ENCODE measurements at regions not wholly inside any gene's neighbourhood (a gene's known extent, or its start where the extent isn't known, plus 50 kb on each side); places are given as distances from the start of the nearest gene placed in this dataset.

GRCh38 chr9:108535526-108535925 is 320.3 kb downstream of the ACTL7B start:
- no peak for DNase-seq (ENCODE audit: low read depth in 1 of 2, low spot score in 1 of 2)
- peak; percentile 38 for TF ChIP-seq CTCF (IDR thresholded peaks at IDR 0.05; ENCODE audit: low read depth, low read length)
- Histone ChIP-seq H3K4me1 (ENCODE audit: low read depth) (no peaks in the 10 kb centered on the region), H3K36me3 (no peaks in the 10 kb centered on the region), H3K27ac (no peak overlapping the region), H3K9me3 (ENCODE audit: low read depth) (no peaks in the 10 kb centered on the region), H3K4me3 (no peak overlapping the region), H3K27me3 (no peaks in the 10 kb centered on the region)

- Histone ChIP-seq H3K36me3 (no peaks in the 10 kb centered on the region), H3K4me3 (no peak overlapping the region), H3K4me1 (ENCODE audit: low read depth) (no peaks in the 10 kb centered on the region), H3K9me3 (ENCODE audit: low read depth) (no peaks in the 10 kb centered on the region), H3K27ac (no peak overlapping the region), H3K27me3 (no peaks in the 10 kb centered on the region)
- no peak for TF ChIP-seq CTCF (IDR thresholded peaks at IDR 0.05; ENCODE audit: low read depth, low read length)
- peak in 1 of 2 donors; percentile 54 for DNase-seq (ENCODE audit: low read depth in 1 of 2, low spot score in 1 of 2)
Observed at GRCh38 chr9:108534741-108535140, 321.0 kb downstream of the ACTL7B start.

GRCh38 chr9:108530141-108530540 is 325.6 kb downstream of the ACTL7B start:
- no peaks in the 10 kb centered on the region for H3K9me3 ChIP-seq (ENCODE audit: low read depth)
- no peak for TF ChIP-seq CTCF (IDR thresholded peaks at IDR 0.05; ENCODE audit: low read depth, low read length)
- no peak overlapping the region for H3K27ac ChIP-seq
- no peak for DNase-seq (ENCODE audit: low read depth in 1 of 2, low spot score in 1 of 2)
- no peaks in the 10 kb centered on the region for H3K4me1 ChIP-seq (ENCODE audit: low read depth)
- no peaks in the 10 kb centered on the region for H3K27me3 ChIP-seq
- H3K36me3 ChIP-seq: no peaks in the 10 kb centered on the region
- H3K4me3 ChIP-seq: no peak overlapping the region

- H3K27me3 ChIP-seq: no peaks in the 10 kb centered on the region
- no peak overlapping the region for H3K4me3 ChIP-seq
- DNase-seq (ENCODE audit: low read depth in 1 of 2, low spot score in 1 of 2): no peak
- no peaks in the 10 kb centered on the region for H3K4me1 ChIP-seq (ENCODE audit: low read depth)
- H3K27ac ChIP-seq: no peak overlapping the region
- no peaks in the 10 kb centered on the region for H3K36me3 ChIP-seq
- H3K9me3 ChIP-seq (ENCODE audit: low read depth): no peaks in the 10 kb centered on the region
- no peak for TF ChIP-seq CTCF (IDR thresholded peaks at IDR 0.05; ENCODE audit: low read depth, low read length)
Observed at GRCh38 chr9:108528231-108528630, 327.6 kb downstream of the ACTL7B start.

GRCh38 chr9:108526518-108526917 is 329.3 kb downstream of the ACTL7B start:
- H3K4me1 ChIP-seq (ENCODE audit: low read depth): no peaks in the 10 kb centered on the region
- no peaks in the 10 kb centered on the region for H3K36me3 ChIP-seq
- no peak overlapping the region for H3K27ac ChIP-seq
- DNase-seq (ENCODE audit: low read depth in 1 of 2, low spot score in 1 of 2): no peak
- H3K9me3 ChIP-seq (ENCODE audit: low read depth): no peaks in the 10 kb centered on the region
- no peaks in the 10 kb centered on the region for H3K27me3 ChIP-seq
- no peak for TF ChIP-seq CTCF (IDR thresholded peaks at IDR 0.05; ENCODE audit: low read depth, low read length)
- no peak overlapping the region for H3K4me3 ChIP-seq

GRCh38 chr9:108525186-108525585 is 330.6 kb downstream of the ACTL7B start:
- H3K4me3 ChIP-seq: no peak overlapping the region
- H3K27me3 ChIP-seq: no peaks in the 10 kb centered on the region
- no peaks in the 10 kb centered on the region for H3K4me1 ChIP-seq (ENCODE audit: low read depth)
- H3K36me3 ChIP-seq: no peaks in the 10 kb centered on the region
- no peak for TF ChIP-seq CTCF (IDR thresholded peaks at IDR 0.05; ENCODE audit: low read depth, low read length)
- H3K27ac ChIP-seq: no peak overlapping the region
- H3K9me3 ChIP-seq (ENCODE audit: low read depth): no peaks in the 10 kb centered on the region
- DNase-seq (ENCODE audit: low read depth in 1 of 2, low spot score in 1 of 2): no peak
